ENCODE measurements at regions not wholly inside any gene's neighbourhood (a gene's known extent, or its start where the extent isn't known, plus 50 kb on each side); places are given as distances from the start of the nearest gene placed in this dataset.

GRCh38 chr4:158005021-158005420, 167.8 kb downstream of the GASK1B start:
- Histone ChIP-seq H3K36me3 (replicated peaks in 1 of 2; ENCODE audit: control extremely low read depth in 1 of 2, control insufficient read depth in 1 of 2, extremely low read depth in 1 of 2, insufficient read depth in 2 of 2, low read length in 1 of 2) (no peaks in the 10 kb centered on the region), H3K4me3 (ENCODE audit: control extremely low read depth in 1 of 5, extremely low read depth in 1 of 5, insufficient read depth in 1 of 5, low read depth in 2 of 5, low read length in 4 of 5) (no peak overlapping the region), H3K27me3 (replicated peaks in 1 of 4; ENCODE audit: control extremely low read depth in 1 of 4, control insufficient read depth in 3 of 4, insufficient read depth in 4 of 4, low read length in 3 of 4) (no peaks in the 10 kb centered on the region), H3K9me3 (ENCODE audit: control extremely low read depth in 1 of 3, control insufficient read depth in 2 of 3, insufficient read depth in 1 of 3, low read length in 2 of 3) (no peaks in the 10 kb centered on the region), H3K4me2 (replicated peaks; ENCODE audit: low read depth, low read length, poor library complexity, severe bottlenecking) (no peak overlapping the region), H3K4me1 (ENCODE audit: control insufficient read depth in 2 of 2, insufficient read depth in 2 of 2, low read length in 2 of 2) (no peaks in the 10 kb centered on the region), H2AFZ (ENCODE audit: insufficient read depth, low read depth, low read length, poor library complexity, severe bottlenecking) (no peak overlapping the region), H3K9ac (ENCODE audit: low read length) (no peak overlapping the region), H3K27ac (ENCODE audit: low read length in 2 of 2) (no peak overlapping the region), H3K79me2 (ENCODE audit: control insufficient read depth, insufficient read depth, low read length) (no peaks in the 10 kb centered on the region), H4K20me1 (ENCODE audit: control insufficient read depth, insufficient read depth, low read length, poor library complexity, severe bottlenecking) (no peaks in the 10 kb centered on the region)
- no peak for TF ChIP-seq EZH2 (IDR thresholded peaks at IDR 0.05; ENCODE audit: borderline replicate concordance, insufficient read depth, low read depth, low read length, poor library complexity, severe bottlenecking)
- no peak for TF ChIP-seq CTCF (IDR thresholded peaks at IDR 0.05)
- H3K27me3 Mint-ChIP-seq = no peaks in the 10 kb centered on the region
- ChIA-PET POLR2A (no interaction called here), CTCF (no interaction called here)
- H3K27ac Mint-ChIP-seq = no peak overlapping the region
- intact Hi-C loops (cut with micrococcal nuclease) = no loop called here
- 100% methylated on average over 1 of the region's 2 CpGs for WGBS (ENCODE audit: insufficient coverage)
- H3K9me3 Mint-ChIP-seq (ENCODE audit: insufficient read depth) = no peaks in the 10 kb centered on the region
- H3K4me3 Mint-ChIP-seq = no peak overlapping the region
- ATAC-seq (ENCODE audit: low read depth) (no peak), DNase-seq (no peak)
- no peaks in the 10 kb centered on the region for H3K4me1 Mint-ChIP-seq

GRCh38 chr4:158004101-158004500, 168.7 kb downstream of the GASK1B start:
- H3K4me2 ChIP-seq (replicated peaks; ENCODE audit: low read depth, low read length, poor library complexity, severe bottlenecking) = no peak overlapping the region
- H3K27me3 ChIP-seq (replicated peaks in 1 of 4; ENCODE audit: control extremely low read depth in 1 of 4, control insufficient read depth in 3 of 4, insufficient read depth in 4 of 4, low read length in 3 of 4) = no peaks in the 10 kb centered on the region
- ATAC-seq (ENCODE audit: low read depth) = no peak

More at GRCh38 chr4:158004101-158004500, 168.7 kb downstream of the GASK1B start:
- H3K9me3 Mint-ChIP-seq (ENCODE audit: insufficient read depth) = no peaks in the 10 kb centered on the region
- WGBS (ENCODE audit: insufficient coverage) = 100% methylated on average over 4 of the region's 5 CpGs
- Histone ChIP-seq H4K20me1 (ENCODE audit: control insufficient read depth, insufficient read depth, low read length, poor library complexity, severe bottlenecking) (no peaks in the 10 kb centered on the region), H3K4me1 (ENCODE audit: control insufficient read depth in 2 of 2, insufficient read depth in 2 of 2, low read length in 2 of 2) (no peaks in the 10 kb centered on the region), H3K36me3 (replicated peaks in 1 of 2; ENCODE audit: control extremely low read depth in 1 of 2, control insufficient read depth in 1 of 2, extremely low read depth in 1 of 2, insufficient read depth in 2 of 2, low read length in 1 of 2) (no peaks in the 10 kb centered on the region), H3K79me2 (ENCODE audit: control insufficient read depth, insufficient read depth, low read length) (no peaks in the 10 kb centered on the region), H2AFZ (ENCODE audit: insufficient read depth, low read depth, low read length, poor library complexity, severe bottlenecking) (no peak overlapping the region), H3K9ac (ENCODE audit: low read length) (no peak overlapping the region), H3K4me3 (ENCODE audit: control extremely low read depth in 1 of 5, extremely low read depth in 1 of 5, insufficient read depth in 1 of 5, low read depth in 2 of 5, low read length in 4 of 5) (no peak overlapping the region), H3K27ac (ENCODE audit: low read length in 2 of 2) (no peak overlapping the region), H3K9me3 (ENCODE audit: control extremely low read depth in 1 of 3, control insufficient read depth in 2 of 3, insufficient read depth in 1 of 3, low read length in 2 of 3) (no peaks in the 10 kb centered on the region)
- no peak overlapping the region for H3K4me3 Mint-ChIP-seq
- intact Hi-C loops (cut with micrococcal nuclease) = no loop called here
- TF ChIP-seq CTCF (IDR thresholded peaks at IDR 0.05) (no peak), EZH2 (IDR thresholded peaks at IDR 0.05; ENCODE audit: borderline replicate concordance, insufficient read depth, low read depth, low read length, poor library complexity, severe bottlenecking) (no peak)
- no peaks in the 10 kb centered on the region for H3K27me3 Mint-ChIP-seq
- H3K4me1 Mint-ChIP-seq = no peaks in the 10 kb centered on the region
- no peak for DNase-seq
- no peak overlapping the region for H3K27ac Mint-ChIP-seq
- CTCF ChIA-PET = no interaction called here
- POLR2A ChIA-PET = no interaction called here

Measured in B cell (primary cell).